SK-N-SH treated with all-trans-retinoic acid at 6 μM for 48 hours (cell line): ENCODE measurements at regions not wholly inside any gene's neighbourhood (a gene's known extent, or its start where the extent isn't known, plus 50 kb on each side); places are given as distances from the start of the nearest gene placed in this dataset.

ENCODE experiments used
- ATAC-seq: fragments of 200-7000 bp; cut with Tn5 transposase; 3 replicates; pipeline ENCODE4 v1.9.1; 2020; ENCODE audit warnings: mild to moderate bottlenecking, moderate library complexity
- ARNTL ChIP-seq: fragments of 450-650 bp; formaldehyde crosslinking; IDR thresholded peaks from 2 replicates; pipeline ENCODE4 v1.5.0; 2020; ENCODE audit warnings: low read depth, mild to moderate bottlenecking, moderate library complexity, borderline replicate concordance
- BACH2 ChIP-seq: fragments of 250-450 bp; sonication (Bioruptor Pico); IDR thresholded peaks from 2 replicates; pipeline ENCODE4 v1.9.0; 2021; ENCODE audit warnings: mild to moderate bottlenecking, borderline replicate concordance
- CSDC2 ChIP-seq: fragments of 250-450 bp; sonication (Bioruptor Pico); IDR thresholded peaks from 2 replicates; pipeline ENCODE4 v1.5.0; 2020; ENCODE audit warnings: mild to moderate bottlenecking, moderate library complexity
- ESRRG ChIP-seq: fragments of 250-450 bp; sonication (Bioruptor Pico); IDR thresholded peaks from 2 replicates; pipeline ENCODE4 v1.6.1; 2021; ENCODE audit warnings: mild to moderate bottlenecking
- GLIS3 ChIP-seq: fragments of 250-450 bp; sonication (Bioruptor Pico); IDR thresholded peaks from 2 replicates; pipeline ENCODE4 v1.5.0; 2020; ENCODE audit warnings: mild to moderate bottlenecking, moderate library complexity
- ISL1 ChIP-seq: fragments of 250-450 bp; sonication (Bioruptor Pico); IDR thresholded peaks from 2 replicates; pipeline ENCODE4 v2.1.2; 2022; ENCODE audit warnings: mild to moderate bottlenecking, moderate library complexity
- OSR1 ChIP-seq: fragments of 250-450 bp; sonication (Bioruptor Pico); IDR thresholded peaks from 2 replicates; pipeline ENCODE4 v1.8.0; 2022; ENCODE audit warnings: moderate library complexity, mild to moderate bottlenecking, inconsistent platforms
- PPARA ChIP-seq: fragments of 250-450 bp; sonication (Bioruptor Pico); IDR thresholded peaks from 2 replicates; pipeline ENCODE4 v1.5.0; 2020; ENCODE audit warnings: mild to moderate bottlenecking, borderline replicate concordance
- RARB ChIP-seq: fragments of 250-450 bp; sonication (Bioruptor Pico); IDR thresholded peaks from 2 replicates; pipeline ENCODE4 v1.8.0; 2021; ENCODE audit warnings: mild to moderate bottlenecking, moderate library complexity
- SNAI2 ChIP-seq: fragments of 250-450 bp; sonication (Bioruptor Pico); IDR thresholded peaks from 2 replicates; pipeline ENCODE4 v1.5.0; 2020; ENCODE audit warnings: mild to moderate bottlenecking, moderate library complexity
- TCF4 ChIP-seq: fragments of 250-450 bp; sonication (Bioruptor Pico); IDR thresholded peaks from 2 replicates; pipeline ENCODE4 v1.8.0; 2021; ENCODE audit warnings: mild to moderate bottlenecking, moderate library complexity, borderline replicate concordance
- TOX ChIP-seq: fragments of 250-450 bp; sonication (Bioruptor Pico); IDR thresholded peaks from 2 replicates; pipeline ENCODE4 v1.8.0; 2021; ENCODE audit warnings: mild to moderate bottlenecking, moderate library complexity, borderline replicate concordance
- ZC3H10 ChIP-seq: fragments of 250-450 bp; sonication (Bioruptor Pico); IDR thresholded peaks from 2 replicates; pipeline ENCODE4 v1.5.1; 2021; ENCODE audit warnings: mild to moderate bottlenecking, moderate library complexity
- ZFP3 ChIP-seq: fragments of 250-450 bp; sonication (Bioruptor Pico); IDR thresholded peaks from 2 replicates; pipeline ENCODE4 v1.5.0; 2020; ENCODE audit warnings: mild to moderate bottlenecking, moderate library complexity
- ZFP30 ChIP-seq: fragments of 450-650 bp; formaldehyde crosslinking; IDR thresholded peaks from 2 replicates; pipeline ENCODE4 v1.5.0; 2022; ENCODE audit warnings: mild to moderate bottlenecking, moderate library complexity
- ZNF565 ChIP-seq: fragments of 450-650 bp; formaldehyde crosslinking; conservative IDR thresholded peaks from 2 replicates; pipeline ENCODE4 v1.5.0; 2020; ENCODE audit warnings: low read depth, mild to moderate bottlenecking, moderate library complexity
- ZNF70 ChIP-seq: fragments of 450-650 bp; formaldehyde crosslinking; IDR thresholded peaks from 2 replicates; pipeline ENCODE4 v1.5.0; 2020; ENCODE audit warnings: mild to moderate bottlenecking, moderate library complexity
- ZNF8 ChIP-seq: fragments of 450-650 bp; formaldehyde crosslinking; IDR thresholded peaks from 2 replicates; pipeline ENCODE4 v1.5.0; 2020; ENCODE audit warnings: mild to moderate bottlenecking, moderate library complexity
- TF ChIP-seq, protein P1 (sequence below): fragments of 250-450 bp; sonication (Bioruptor Pico); IDR thresholded peaks from 2 replicates; pipeline ENCODE4 v1.5.1; 2021; ENCODE audit warnings: mild to moderate bottlenecking, moderate library complexity
- TF ChIP-seq, protein P2 (sequence below): fragments of 250-450 bp; sonication (Bioruptor Pico); IDR thresholded peaks from 2 replicates; pipeline ENCODE4 v1.5.0; 2020; ENCODE audit warnings: mild to moderate bottlenecking, moderate library complexity
- TF ChIP-seq, protein P3 (sequence below): fragments of 250-450 bp; sonication (Bioruptor Pico); IDR thresholded peaks from 2 replicates; pipeline ENCODE4 v1.5.1; 2020; ENCODE audit warnings: low read depth, mild to moderate bottlenecking, moderate library complexity
- TF ChIP-seq, protein P4 (sequence below): fragments of 250-450 bp; sonication (Bioruptor Pico); IDR thresholded peaks from 2 replicates; pipeline ENCODE4 v1.8.0; 2021; ENCODE audit warnings: low read depth, mild to moderate bottlenecking, moderate library complexity, borderline replicate concordance

DNA sequence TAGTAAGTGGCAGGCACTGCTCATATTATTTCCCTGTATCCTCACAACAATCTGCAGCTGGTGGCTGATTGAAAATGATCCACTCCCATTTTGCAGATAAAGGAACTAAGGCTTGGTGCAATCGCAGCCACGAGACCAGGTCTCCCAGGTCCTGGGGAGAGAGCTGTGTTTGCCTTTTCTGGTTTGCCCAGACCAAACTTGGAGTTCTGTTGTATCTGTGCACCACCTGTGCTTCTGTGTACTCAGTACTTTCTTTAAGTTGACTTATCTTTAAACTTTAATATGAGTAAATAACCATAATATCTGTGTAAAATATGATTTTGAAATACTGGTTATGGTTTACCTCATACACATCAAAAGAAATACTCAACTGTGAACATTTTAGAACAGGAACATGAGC is 625.7 kb upstream of the CFAP20DC start:
- TF ChIP-seq, protein P1, sequence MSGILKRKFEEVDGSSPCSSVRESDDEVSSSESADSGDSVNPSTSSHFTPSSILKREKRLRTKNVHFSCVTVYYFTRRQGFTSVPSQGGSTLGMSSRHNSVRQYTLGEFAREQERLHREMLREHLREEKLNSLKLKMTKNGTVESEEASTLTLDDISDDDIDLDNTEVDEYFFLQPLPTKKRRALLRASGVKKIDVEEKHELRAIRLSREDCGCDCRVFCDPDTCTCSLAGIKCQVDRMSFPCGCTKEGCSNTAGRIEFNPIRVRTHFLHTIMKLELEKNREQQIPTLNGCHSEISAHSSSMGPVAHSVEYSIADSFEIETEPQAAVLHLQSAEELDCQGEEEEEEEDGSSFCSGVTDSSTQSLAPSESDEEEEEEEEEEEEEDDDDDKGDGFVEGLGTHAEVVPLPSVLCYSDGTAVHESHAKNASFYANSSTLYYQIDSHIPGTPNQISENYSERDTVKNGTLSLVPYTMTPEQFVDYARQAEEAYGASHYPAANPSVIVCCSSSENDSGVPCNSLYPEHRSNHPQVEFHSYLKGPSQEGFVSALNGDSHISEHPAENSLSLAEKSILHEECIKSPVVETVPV (CRISPR knock-in tag): no peak
- no peak for TF ChIP-seq GLIS3 (CRISPR knock-in tag)
- TF ChIP-seq, protein P2, sequence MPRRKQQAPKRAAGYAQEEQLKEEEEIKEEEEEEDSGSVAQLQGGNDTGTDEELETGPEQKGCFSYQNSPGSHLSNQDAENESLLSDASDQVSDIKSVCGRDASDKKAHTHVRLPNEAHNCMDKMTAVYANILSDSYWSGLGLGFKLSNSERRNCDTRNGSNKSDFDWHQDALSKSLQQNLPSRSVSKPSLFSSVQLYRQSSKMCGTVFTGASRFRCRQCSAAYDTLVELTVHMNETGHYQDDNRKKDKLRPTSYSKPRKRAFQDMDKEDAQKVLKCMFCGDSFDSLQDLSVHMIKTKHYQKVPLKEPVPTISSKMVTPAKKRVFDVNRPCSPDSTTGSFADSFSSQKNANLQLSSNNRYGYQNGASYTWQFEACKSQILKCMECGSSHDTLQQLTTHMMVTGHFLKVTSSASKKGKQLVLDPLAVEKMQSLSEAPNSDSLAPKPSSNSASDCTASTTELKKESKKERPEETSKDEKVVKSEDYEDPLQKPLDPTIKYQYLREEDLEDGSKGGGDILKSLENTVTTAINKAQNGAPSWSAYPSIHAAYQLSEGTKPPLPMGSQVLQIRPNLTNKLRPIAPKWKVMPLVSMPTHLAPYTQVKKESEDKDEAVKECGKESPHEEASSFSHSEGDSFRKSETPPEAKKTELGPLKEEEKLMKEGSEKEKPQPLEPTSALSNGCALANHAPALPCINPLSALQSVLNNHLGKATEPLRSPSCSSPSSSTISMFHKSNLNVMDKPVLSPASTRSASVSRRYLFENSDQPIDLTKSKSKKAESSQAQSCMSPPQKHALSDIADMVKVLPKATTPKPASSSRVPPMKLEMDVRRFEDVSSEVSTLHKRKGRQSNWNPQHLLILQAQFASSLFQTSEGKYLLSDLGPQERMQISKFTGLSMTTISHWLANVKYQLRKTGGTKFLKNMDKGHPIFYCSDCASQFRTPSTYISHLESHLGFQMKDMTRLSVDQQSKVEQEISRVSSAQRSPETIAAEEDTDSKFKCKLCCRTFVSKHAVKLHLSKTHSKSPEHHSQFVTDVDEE: no peak
- no peak for ATAC-seq

DNA sequence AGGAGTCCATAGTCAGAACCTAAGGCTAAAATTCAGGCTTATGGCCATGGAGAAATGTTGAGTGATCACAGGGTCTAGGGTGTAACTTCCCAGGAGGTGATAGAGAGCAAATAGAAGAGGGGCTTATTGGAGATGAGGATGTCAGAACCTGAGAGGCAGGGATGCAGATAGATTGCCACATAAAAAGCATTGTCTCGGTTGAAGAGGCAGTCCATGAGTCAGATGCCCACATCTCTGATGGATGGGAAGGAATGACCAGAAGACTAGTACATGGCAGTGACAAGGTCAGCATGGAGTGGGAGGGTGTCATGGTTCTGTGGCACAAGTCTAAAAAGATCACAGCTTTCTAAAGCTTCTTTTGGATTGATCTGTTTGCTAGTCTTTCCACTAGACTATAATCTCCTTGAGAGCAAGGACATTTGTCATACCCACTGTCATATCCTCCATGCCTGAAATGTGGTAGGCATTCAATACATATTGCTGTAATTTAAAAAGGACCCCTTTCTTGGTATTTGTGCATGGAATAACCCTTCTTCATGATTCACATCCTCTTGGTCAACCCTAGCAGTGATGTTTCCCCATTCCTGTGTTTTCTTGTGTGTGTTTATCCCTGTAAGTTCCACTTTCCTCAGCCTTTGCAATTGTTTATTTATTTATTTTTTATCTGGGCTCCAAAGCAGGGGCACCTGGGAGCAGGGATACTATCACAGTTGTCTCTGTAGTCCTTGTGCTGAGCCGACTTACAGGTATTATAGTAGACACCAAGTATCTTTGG is 613.4 kb upstream of the CFAP20DC start:
- ATAC-seq: no peak
- TF ChIP-seq ZNF70: no peak
- no peak for TF ChIP-seq ZC3H10 (CRISPR knock-in tag)
- no peak for TF ChIP-seq TOX
- TF ChIP-seq ZFP30: no peak
- no peak for TF ChIP-seq ESRRG
- TF ChIP-seq GLIS3 (CRISPR knock-in tag): no peak
- no peak for TF ChIP-seq PPARA (CRISPR knock-in tag)
- TF ChIP-seq, protein P2: no peak
- no peak for TF ChIP-seq RARB (CRISPR knock-in tag)
- TF ChIP-seq TCF4 (CRISPR knock-in tag): no peak
- TF ChIP-seq, protein P3, sequence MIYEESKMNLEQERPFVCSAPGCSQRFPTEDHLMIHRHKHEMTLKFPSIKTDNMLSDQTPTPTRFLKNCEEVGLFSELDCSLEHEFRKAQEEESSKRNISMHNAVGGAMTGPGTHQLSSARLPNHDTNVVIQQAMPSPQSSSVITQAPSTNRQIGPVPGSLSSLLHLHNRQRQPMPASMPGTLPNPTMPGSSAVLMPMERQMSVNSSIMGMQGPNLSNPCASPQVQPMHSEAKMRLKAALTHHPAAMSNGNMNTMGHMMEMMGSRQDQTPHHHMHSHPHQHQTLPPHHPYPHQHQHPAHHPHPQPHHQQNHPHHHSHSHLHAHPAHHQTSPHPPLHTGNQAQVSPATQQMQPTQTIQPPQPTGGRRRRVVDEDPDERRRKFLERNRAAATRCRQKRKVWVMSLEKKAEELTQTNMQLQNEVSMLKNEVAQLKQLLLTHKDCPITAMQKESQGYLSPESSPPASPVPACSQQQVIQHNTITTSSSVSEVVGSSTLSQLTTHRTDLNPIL (CRISPR knock-in tag): no peak
- TF ChIP-seq ARNTL (CRISPR knock-in tag): no peak
- no peak for TF ChIP-seq CSDC2 (CRISPR knock-in tag)

DNA sequence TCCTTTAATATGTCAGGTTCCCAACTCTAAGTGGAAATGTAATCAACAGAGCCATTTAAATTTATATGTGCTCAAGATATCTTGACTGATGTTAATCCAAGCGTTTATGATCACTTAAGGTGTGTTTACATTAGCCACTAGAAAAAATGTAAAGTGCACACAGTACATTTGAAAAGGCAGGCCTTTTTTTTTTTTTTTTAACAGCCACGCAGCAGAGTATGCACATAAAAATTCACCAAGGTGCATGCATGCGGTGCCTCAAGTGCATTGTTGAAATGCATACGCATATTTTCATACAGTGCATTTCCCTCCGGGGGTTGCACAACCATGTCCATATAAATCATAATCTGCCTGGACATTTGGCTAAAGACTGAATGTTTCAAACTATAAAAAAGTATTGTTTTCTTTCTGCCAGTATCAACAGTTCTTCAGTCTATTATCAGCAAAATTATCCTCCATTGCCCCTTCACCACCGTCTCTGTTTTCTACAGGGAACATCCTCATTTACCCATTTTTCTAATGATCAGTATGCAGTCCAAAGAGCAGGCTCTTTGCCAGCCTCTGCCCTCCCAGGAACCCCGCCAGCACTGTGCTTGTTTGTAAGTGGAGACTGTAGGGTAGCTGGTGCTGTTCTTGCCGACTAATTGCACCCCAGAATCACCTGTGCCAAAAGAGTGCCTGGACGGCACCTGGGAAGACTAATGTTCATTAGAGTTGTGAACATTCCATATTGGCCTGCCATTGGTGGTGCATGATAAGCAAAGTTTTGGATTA is 611.2 kb upstream of the CFAP20DC start:
- no peak for TF ChIP-seq OSR1 (CRISPR knock-in tag)
- no peak for TF ChIP-seq ESRRG
- TF ChIP-seq, protein P4, sequence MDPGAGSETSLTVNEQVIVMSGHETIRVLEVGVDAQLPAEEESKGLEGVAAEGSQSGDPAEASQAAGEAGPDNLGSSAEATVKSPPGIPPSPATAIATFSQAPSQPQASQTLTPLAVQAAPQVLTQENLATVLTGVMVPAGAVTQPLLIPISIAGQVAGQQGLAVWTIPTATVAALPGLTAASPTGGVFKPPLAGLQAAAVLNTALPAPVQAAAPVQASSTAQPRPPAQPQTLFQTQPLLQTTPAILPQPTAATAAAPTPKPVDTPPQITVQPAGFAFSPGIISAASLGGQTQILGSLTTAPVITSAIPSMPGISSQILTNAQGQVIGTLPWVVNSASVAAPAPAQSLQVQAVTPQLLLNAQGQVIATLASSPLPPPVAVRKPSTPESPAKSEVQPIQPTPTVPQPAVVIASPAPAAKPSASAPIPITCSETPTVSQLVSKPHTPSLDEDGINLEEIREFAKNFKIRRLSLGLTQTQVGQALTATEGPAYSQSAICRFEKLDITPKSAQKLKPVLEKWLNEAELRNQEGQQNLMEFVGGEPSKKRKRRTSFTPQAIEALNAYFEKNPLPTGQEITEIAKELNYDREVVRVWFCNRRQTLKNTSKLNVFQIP: no peak
- TF ChIP-seq ZFP3 (CRISPR knock-in tag): no peak
- no peak for TF ChIP-seq TCF4 (CRISPR knock-in tag)
- no peak for TF ChIP-seq CSDC2 (CRISPR knock-in tag)
- TF ChIP-seq ISL1 (CRISPR knock-in tag): no peak
- TF ChIP-seq ZNF565: no peak
- no peak for TF ChIP-seq TOX
- TF ChIP-seq RARB (CRISPR knock-in tag): no peak
- TF ChIP-seq ZC3H10 (CRISPR knock-in tag): no peak
- no peak for TF ChIP-seq ZNF8 (CRISPR knock-in tag)
- no peak for TF ChIP-seq BACH2 (CRISPR knock-in tag)
- no peak for TF ChIP-seq SNAI2 (CRISPR knock-in tag)
- TF ChIP-seq PPARA (CRISPR knock-in tag): no peak
- TF ChIP-seq, protein P3 (CRISPR knock-in tag): no peak
- no peak for ATAC-seq
